ENCODE measurements at regions not wholly inside any gene's neighbourhood (a gene's known extent, or its start where the extent isn't known, plus 50 kb on each side); places are given as distances from the start of the nearest gene placed in this dataset.
"Not testable (repeated sequence)": the region's sequence is repeated elsewhere in the genome, so short reads cannot be mapped to it uniquely, and the experiment has no call there.

DNA sequence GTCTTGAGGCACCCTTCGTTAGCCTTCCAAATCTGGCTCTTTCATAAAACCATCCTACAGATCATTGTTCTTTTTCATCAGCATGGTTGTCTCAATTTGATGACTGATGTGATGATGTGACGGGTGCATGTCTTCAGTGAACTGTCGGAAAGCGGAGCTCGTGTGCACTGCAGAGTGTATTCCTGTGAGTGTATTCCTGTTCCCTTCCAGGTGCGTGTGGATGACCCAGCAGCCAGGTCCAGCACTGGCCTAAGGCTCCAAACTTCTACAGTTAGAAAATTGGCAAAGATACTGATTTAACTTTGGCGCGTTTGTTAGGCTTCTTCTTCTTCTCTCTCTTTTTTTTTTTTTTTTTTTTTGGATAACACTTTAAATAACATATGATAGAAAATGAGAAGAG, 314.8 kb upstream of the SPATA31A3 start:
- not testable (repeated sequence) for DNase-seq (ENCODE audit: low spot score)

DNA sequence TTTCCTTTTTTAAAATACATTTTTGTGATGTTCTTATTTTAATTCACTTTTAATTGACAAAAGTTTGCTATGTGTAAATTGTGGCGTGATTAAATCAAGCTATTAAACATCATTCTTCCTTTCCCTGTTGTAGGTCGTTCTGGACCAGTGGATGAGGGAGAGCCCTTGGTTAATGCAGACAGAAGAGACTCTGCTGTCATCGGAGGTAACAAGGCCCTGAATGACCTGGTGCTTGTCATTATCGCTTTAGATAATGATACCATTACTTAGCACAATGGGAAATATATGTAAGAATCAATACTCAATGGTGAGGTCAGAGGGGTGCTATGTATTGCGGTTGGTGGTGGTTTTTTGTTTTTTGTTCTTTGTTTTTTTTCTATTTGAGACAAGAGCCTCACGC, 296.4 kb upstream of the SPATA31A3 start:
- DNase-seq (ENCODE audit: low spot score), result not testable (repeated sequence)

DNA sequence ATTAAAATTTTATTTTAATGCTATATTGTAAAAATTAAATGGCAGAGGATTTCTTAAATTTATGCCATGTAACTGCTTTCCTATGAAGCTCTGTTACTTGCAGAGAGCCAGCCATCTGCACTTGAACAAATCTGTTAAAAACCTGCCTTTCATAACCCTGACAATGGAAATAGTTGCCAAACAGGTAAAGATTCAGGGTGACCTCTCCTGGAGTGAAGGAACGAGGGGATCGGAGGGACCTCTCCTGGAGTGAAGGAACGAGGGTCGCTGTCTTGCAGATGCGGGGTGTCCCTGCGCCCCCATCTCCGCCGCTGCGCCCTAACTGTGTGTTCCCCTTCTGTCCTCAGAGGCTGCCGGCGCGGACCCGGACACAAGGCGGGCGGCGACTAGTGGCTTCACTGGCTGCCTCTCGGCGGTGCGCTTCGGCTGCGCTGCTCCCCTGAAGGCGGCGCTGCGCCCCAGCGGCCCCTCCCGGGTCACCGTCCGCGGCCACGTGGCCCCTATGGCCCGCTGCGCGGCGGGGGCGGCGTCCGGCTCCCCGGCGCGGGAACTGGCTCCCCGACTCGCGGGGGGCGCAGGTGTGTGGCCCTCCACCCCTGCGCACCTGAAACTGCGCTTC, 295.9 kb upstream of the SPATA31A3 start:
- not testable (repeated sequence) for DNase-seq (ENCODE audit: low spot score)

DNA sequence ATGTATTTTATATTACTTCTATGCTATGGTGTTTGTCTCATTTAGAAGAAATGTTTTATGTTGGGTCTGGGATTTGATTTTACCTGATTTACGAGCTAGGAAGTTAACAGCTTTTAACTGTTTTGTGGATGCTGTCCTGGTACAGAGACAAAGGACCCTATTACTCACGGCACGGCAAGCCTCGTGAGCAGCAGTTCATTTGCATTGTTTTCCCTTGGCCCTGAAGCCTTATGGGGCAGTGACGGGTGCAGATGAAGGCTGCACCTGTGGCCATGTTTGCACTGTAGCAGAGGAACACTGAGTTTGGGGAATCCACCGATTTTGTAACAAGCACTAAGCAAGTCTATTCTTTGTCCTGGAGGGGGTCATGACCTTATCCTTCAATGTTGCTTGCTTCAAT, 291.9 kb upstream of the SPATA31A3 start:
- not testable (repeated sequence) for DNase-seq (ENCODE audit: low spot score)

DNA sequence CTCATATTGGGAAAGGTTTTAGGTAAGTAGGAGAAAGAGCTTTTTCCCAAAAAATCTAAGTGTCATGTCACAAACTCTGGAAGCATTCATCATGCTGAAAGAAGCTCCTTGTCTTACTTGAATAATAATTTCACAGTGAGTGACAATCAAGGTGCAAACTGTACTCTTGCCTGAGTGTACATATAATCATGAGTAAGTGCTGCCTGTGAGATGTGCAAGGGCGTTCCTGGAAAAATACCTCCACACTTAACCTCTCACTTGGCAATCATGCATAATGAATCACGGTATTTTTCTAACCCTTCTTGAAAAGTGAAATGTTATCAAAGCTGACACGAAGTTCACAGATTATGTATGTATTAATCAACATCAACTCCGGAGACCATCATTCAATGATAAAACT, 289.2 kb upstream of the SPATA31A3 start:
- DNase-seq (ENCODE audit: low spot score), result not testable (repeated sequence)

DNA sequence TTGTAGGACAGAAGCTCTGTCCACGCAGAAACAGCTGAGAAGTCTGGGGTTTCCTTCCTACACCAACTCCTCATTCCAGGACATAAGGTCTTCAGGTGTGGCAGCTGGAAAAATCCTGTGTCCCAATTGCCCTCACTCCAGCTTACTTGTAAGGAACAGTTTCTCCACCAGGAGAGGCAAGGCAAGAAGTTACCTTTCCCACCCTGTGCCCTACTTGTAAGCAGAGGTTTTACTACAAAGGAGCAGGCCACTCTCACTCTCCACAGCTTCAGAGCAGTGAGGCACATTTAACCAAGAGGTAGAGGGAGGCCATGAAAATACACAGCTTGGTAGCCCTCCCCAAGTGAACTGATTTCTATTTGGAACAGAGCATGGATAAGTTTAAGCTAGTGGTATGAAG, 277.3 kb upstream of the SPATA31A3 start:
- DNase-seq (ENCODE audit: low spot score), result not testable (repeated sequence)

DNA sequence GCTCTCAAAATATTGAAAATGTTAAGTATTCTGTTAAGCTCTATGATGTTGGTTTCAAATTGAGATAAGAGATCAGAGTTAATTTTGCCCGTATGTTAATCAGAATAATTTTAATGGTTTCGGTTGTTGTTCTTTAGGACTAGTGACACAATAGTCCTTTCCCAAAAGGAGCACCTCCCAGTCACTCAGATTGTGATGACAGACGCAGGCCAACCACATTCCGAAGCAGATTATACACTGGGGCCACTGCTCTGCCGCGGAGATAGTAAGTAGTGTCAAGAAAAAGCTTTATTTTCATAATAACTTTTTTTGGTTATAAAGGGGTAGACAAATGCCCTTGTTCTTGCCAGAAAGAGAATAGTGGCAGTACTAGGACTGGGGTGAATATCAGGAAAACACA, 265.5 kb upstream of the SPATA31A3 start:
- DNase-seq (ENCODE audit: low spot score), result not testable (repeated sequence)

DNA sequence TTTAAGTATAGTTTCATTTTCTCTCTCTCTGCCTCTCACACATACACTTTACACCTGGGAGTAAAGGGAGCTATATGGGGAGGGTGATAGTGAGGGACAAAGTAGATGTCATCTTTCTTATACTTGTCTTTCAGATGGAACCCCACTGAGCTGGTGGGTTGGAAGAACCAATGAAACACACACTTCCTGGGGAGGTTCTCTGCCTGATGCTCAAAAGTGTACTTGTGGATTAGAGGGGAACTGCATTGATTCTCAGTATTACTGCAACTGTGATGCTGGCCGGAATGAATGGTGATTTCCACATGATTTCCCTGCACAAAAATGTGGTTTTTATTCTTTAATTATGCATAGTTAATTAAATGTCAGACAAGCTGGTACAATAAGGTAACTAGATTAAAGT, 256.6 kb upstream of the SPATA31A3 start:
- DNase-seq (ENCODE audit: low spot score), result not testable (repeated sequence)

DNA sequence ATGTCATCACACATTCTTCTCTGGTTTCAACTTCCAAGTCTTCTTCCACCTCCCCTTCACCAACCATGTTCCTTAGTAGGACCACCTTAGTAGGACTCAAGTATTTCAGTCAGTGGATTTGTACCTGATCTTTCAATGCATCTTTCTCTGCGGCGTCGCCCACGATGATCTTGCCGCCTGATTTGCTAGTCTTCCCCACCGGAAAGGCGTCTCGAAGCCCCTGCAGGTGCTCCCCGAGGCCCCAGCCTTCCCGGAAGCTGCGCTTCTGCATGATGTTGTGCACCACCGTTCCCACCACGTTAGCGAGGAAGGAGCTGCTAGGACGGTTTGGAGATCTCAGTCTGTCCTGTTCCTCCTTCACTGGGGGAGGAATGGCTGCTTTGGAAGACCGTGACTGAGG, 219.7 kb upstream of the SPATA31A3 start:
- not testable (repeated sequence) for DNase-seq (ENCODE audit: low spot score)

DNA sequence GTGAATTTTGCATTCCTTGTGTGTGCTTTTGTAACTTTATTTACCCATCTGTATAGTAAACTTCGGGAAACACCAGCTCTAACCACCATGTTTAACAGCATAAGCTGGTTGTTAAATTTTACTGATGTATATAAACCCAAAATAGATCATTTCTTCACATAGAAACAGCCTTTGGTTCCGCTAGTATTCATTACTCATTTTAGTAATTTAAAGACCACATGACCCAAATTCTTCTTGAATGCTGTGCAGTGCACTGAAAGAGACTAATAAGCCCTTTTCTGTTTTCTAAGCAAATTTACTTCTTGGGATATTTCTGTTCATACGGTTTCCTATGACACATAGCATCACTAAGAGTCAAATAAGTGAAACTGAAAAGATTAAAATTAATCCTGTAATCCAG, 218.5 kb upstream of the SPATA31A3 start:
- not testable (repeated sequence) for DNase-seq (ENCODE audit: low spot score)

DNA sequence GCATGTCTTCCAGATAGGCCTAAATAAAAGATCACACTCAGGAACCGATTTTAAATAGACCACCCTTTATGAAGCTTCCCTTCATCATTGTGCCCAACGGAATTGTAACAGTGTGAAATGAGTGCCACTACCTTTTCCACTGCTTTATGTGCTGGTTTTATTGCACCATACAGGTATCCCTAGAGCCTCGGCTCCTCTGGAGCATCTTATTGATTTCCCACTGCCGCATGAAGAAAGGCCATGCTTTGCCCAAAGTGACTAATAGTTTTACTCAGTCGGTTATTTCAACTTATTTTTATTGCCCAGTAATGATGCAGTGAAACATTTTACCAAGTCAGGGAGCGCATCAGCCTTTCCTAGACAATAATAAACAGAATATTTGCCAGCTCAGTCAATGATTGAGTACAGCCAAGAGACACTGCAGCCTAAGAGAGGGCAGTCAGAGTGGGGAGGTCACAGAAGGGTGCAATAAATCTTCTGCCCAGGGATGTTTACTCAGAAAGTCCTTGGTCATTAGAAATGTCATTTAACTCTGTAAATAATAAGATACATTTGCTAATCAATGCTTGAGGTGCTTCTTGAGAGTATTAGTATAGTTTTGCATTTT, 216.6 kb upstream of the SPATA31A3 start:
- DNase-seq (ENCODE audit: low spot score), result not testable (repeated sequence)

DNA sequence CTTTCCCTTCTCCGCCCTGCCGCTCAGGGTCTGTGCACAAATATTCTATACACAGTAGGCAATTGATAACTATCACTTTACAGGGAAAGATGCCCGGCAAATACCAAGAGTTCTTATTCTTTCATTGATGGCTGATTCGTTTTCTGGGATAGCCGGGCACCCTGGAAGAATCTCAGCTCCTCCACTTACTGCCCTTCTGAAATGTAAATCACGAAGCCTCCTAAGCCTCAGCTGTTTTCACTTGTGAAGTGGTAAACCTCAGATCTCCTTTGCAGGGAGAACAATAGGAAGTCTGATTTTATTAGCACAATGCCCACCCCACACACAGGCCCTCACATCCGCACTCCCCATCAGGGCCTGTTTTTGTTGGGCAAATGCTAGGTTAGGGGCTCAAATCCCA, 203.8 kb upstream of the SPATA31A3 start:
- DNase-seq (ENCODE audit: low spot score), result not testable (repeated sequence)

DNA sequence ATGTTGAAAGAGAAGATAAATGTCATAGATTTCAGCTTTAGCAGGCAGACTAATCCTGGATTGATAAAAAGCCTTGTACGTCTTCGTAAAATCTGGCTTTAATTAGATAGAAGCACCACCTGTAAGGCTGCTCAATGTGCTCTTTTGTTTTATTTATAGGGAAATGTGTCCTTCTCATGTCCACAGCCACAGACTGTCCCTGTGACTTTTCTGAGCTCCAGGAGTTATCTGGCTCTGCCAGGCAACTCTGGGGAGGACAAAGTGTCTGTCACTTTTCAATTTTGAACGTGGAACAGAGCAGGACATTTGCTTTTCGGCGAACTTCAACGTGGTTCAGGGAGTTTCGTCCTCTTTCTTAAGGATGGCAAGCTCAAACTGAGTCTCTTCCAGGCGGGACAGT, 203.0 kb upstream of the SPATA31A3 start:
- not testable (repeated sequence) for DNase-seq (ENCODE audit: low spot score)

DNA sequence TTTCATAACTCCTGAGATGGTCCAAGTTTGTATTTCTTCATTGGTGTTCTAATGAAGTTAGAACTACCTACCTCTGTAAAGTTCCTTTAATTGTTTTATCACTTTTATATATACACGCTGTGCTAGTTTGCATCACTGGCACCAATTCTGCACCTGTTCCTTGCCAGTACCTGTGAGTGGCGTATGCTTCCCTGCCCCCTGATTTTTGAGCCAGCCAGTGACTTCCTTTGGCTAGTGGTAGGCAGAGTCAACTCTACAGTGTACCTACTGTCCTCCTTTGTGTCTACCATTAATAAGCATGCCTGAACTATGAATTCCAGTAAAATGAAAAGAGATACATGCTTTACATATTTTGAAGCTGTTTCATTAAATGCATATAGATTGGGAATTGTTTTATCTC, 186.8 kb upstream of the SPATA31A3 start:
- not testable (repeated sequence) for DNase-seq (ENCODE audit: low spot score)

DNA sequence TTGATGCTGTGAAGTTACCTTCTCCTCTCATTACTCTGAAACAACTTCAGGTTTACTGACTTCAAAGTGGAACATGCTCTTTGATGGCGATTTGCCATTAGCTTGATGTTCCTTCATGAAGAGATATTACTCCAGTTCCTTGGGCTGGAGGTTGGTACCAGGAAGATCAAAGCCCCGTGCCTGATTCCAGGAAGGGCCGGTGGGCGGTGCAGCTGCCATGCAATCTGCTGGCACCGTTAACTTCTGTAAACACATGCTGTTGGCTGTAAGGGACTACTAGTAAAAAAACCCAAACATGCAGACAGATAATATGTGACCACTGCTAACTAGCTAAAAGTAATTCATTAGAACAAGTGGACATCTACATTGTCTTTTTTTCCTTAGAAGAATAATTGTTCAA, 182.8 kb upstream of the SPATA31A3 start:
- DNase-seq (ENCODE audit: low spot score), result not testable (repeated sequence)

DNA sequence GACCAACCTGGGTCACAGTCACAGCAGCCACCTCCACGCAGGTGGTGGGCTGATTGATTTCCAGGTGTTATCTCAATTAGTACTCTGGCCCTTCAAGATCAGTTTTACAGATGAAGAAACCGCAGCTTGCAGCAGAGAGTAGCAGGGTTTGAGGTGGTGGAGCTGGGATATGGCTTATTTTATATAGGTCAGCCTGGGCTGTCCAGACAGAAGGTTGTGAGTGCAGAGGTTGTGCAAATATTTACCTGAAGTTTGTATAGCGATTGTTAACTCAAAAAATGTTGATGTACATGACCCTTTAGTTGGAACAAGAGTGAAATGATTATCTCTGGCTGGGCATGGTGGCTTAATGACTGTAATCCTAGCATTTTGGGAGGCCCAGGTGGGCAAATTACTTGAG, 179.4 kb upstream of the SPATA31A3 start:
- not testable (repeated sequence) for DNase-seq (ENCODE audit: low spot score)

DNA sequence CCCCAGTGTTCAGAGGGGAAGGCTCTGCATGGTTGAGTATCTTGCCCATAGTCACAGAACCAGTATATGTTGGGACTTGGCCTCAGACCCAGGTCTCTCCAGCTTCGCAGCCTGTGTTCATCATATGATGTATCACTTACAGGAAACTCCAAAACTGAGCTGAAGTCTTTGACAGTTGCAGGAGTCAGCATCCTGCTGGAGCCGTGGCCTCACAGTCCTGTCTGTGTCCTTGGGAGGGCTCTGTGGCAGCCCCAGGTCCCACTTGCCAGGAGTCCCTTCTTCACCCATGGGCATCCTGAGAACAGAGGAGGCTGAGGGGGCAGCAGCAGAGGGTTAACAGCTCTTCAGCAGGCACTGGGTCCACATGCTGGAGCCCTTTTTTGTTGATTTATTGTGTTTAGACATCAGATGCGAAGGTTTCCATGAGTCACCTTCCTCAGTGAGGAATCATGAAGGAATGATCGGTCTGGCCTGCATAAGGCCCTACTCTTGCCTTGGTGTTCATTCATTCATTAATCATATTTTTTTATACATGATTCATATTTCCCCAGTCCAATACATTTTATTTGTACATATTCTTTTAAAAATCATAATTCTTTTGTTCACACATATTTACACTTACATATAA, 176.3 kb upstream of the SPATA31A3 start:
- not testable (repeated sequence) for DNase-seq (ENCODE audit: low spot score)

DNA sequence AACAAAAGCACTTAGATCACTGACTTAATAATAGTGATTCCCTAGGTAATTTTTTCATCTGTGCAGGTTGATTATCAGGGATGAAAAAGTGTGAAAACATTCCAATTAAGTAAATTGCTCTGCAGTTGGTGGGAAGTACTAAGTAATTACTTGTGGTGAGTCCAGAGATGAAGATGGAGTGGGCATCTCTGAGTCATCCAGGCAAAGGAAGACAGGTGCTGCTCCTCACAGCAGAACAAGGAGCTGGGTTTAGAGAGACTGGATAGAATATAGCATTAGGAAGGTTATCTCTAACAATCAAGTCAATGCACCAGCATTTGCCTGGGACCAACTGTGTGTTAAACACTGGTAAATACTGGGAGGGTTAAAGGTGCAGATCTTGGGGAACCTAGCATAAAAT, 174.0 kb upstream of the SPATA31A3 start:
- DNase-seq (ENCODE audit: low spot score), result not testable (repeated sequence)

DNA sequence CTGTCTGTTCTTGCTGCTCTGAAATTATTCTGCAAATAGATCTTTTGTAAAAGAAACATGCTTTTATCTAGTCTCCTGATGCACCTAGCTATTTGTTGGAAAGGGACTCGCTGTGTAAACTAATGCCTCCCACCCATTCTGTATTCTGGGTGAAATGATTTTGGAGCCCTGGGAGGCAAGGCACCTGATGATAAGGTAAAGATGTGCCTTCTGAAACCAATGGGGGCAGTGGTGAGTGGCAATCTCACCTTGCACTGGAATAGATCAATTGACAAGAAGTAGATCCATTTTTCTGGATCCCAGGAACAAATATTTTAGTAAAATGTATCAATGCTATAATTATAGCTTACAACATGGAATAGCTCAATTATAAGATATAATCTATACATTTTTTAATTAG, 170.5 kb upstream of the SPATA31A3 start:
- not testable (repeated sequence) for DNase-seq (ENCODE audit: low spot score)

DNA sequence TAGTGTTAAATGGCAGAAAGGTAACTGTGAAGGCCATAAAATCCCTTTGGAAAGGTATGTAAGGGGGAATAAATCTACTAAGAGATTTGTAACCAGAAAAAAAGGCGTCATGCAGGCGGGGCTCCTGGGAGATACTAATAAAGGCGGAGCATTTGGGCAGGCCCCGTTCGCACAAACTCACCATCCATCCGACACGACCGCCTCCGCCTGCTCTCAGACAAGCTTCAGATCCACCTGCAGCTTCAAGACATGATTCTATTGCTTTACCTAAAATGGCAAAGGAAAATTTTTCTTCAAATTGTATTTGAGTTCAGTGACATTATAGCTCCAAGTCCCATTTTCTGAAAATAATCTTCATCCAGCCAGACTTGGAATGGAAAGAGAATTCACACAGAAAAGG, 162.9 kb upstream of the SPATA31A3 start:
- not testable (repeated sequence) for DNase-seq (ENCODE audit: low spot score)

DNA sequence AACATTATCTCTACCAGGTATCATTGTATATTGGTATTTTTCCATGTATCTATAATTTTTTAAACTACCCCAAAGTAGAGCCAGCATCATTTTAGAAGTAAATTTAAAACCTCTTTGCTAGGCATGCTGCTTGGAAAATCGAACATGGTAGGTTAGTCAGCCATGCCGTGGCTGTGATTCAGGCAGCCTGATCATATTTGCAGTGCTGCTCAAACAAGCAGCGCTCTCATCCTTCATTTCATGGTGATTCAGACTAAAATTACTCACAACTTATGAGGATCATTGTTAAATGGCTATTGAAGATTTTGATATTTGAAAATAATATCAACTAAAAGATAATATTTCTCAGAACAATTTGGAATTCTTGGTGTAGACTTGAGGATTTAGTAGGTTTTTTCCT, 161.2 kb upstream of the SPATA31A3 start:
- DNase-seq (ENCODE audit: low spot score), result not testable (repeated sequence)

DNA sequence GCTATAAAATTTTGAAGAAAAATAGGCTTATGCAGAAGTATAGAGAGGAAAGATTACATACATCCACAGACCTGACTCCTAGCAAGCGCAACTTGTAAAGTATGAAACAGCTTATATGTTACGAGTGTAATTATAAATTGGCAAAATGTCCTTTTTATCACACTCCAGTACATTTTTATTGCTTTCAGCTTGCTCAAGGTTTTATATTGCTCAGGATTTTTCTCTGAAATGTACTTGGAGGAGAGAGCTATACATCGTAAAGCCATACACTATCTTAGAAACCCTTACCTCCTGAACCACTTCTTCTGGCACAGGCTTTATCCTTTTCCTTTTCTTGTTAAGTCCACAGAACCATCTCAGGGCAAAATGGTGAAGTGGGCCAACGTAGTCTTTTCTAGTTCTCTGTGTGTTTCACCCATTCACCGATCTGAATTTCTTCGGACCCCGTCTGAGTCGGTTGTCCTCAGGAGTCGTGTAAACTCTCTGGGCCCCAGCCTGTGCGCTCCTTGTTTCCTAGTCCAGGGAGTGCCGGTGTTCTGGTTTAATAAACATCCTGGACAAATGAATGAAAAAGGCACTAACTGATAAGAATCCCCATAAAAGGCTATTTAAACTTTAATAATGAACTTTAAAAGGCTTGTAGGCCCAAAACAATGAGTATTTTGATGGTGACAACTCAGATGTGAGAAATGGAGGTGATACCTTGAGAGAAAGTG, 150.2 kb upstream of the SPATA31A3 start:
- not testable (repeated sequence) for DNase-seq (ENCODE audit: low spot score)

DNA sequence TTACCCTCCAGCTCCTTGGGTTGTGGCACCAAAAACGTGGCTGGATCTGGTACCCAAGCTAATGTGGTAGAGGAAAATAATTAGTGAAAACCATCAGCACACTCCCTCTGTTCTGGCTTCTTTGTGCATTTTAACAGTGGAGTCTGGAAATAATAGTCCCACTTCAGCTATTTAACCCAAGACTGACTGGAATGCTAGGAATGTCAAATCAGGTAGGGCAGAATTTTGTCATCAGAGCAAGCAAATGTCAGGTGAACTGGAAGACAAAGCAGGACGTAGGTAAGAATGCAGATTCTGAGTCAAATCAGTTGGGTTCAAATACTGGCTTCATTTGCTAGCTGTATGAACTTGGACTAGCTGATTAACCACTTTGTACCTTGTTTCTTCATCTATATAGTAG, 144.0 kb upstream of the SPATA31A3 start:
- DNase-seq (ENCODE audit: low spot score), result not testable (repeated sequence)

Data from Ammon's horn (tissue), 1 donor.